BJ (cell line): ENCODE measurements at regions not wholly inside any gene's neighbourhood (a gene's known extent, or its start where the extent isn't known, plus 50 kb on each side); places are given as distances from the start of the nearest gene placed in this dataset.

Source experiments
- CTCF ChIA-PET: fragments of 350-600 bp; formaldehyde crosslinking; extraction: SDS; loops from one replicate; lab custom pipeline; 2021; ENCODE audit warnings: antibody characterized with exemption, inconsistent platforms; lab: Yijun Ruan, JAX
- POLR2A ChIA-PET: fragments of 300-600 bp; sonication (Branson Sonifier 250); formaldehyde crosslinking; extraction: SDS; loops from one replicate; lab custom pipeline; 2021; ENCODE audit warnings: antibody characterized with exemption; lab: Charles Lee
- DNase-seq: peaks from one replicate; pipeline ENCODE4 v3.0.0-alpha.2; 2011; ENCODE audit warnings: low read depth
- H3K27me3 ChIP-seq: 2 replicates; pipeline ENCODE4 v1.6.0; 2011; ENCODE audit warnings: low read length; ENCODE audit not compliant: control insufficient read depth, insufficient read depth
- H3K36me3 ChIP-seq: 2 replicates; pipeline ENCODE4 v1.5.1; 2011; ENCODE audit warnings: low read length; ENCODE audit not compliant: control insufficient read depth, insufficient read depth
- H3K4me3 ChIP-seq: 2 replicates; pipeline ENCODE4 v1.5.1; 2011; ENCODE audit warnings: low read depth, mild to moderate bottlenecking, control low read depth, low read length
- CTCF ChIP-seq: IDR thresholded peaks from 2 replicates; pipeline ENCODE4 v1.5.1; 2011; ENCODE audit warnings: low read depth, mild to moderate bottlenecking, control low read depth, inconsistent platforms, low read length, moderate library complexity; ENCODE audit not compliant: insufficient read depth

GRCh38 chr14:43449291-43449690 lies 1057.8 kb downstream of the FSCB start:
- no peaks in the 10 kb centered on the region for H3K36me3 ChIP-seq
- ChIA-PET CTCF (no interaction called here), POLR2A (no interaction called here)
- H3K4me3 ChIP-seq, result no peak overlapping the region
- no peak for DNase-seq
- TF ChIP-seq CTCF, result no peak
- no peaks in the 10 kb centered on the region for H3K27me3 ChIP-seq

GRCh38 chr14:43438056-43438455 lies 1069.0 kb downstream of the FSCB start:
- H3K27me3 ChIP-seq, result no peaks in the 10 kb centered on the region
- CTCF ChIA-PET, result no interaction called here
- POLR2A ChIA-PET, result no interaction called here
- no peak overlapping the region for H3K4me3 ChIP-seq
- H3K36me3 ChIP-seq, result no peaks in the 10 kb centered on the region
- TF ChIP-seq CTCF, result no peak
- no peak for DNase-seq

GRCh38 chr14:43418324-43418723 lies 1088.8 kb downstream of the FSCB start:
- DNase-seq, result no peak
- Histone ChIP-seq H3K27me3 (no peaks in the 10 kb centered on the region), H3K36me3 (no peaks in the 10 kb centered on the region), H3K4me3 (no peak overlapping the region)
- ChIA-PET POLR2A (no interaction called here), CTCF (no interaction called here)
- TF ChIP-seq CTCF, result no peak

GRCh38 chr14:43413084-43413483 lies 1094.0 kb downstream of the FSCB start:
- H3K36me3 ChIP-seq, result no peaks in the 10 kb centered on the region
- H3K27me3 ChIP-seq, result no peaks in the 10 kb centered on the region
- ChIA-PET POLR2A (no interaction called here), CTCF (no interaction called here)
- no peak for TF ChIP-seq CTCF
- DNase-seq, result no peak
- H3K4me3 ChIP-seq, result no peak overlapping the region

- no peaks in the 10 kb centered on the region for H3K36me3 ChIP-seq
- POLR2A ChIA-PET, result no interaction called here
- CTCF ChIA-PET, result no interaction called here
- no peaks in the 10 kb centered on the region for H3K27me3 ChIP-seq
- DNase-seq, result no peak
- no peak for TF ChIP-seq CTCF
- no peak overlapping the region for H3K4me3 ChIP-seq
Measured at GRCh38 chr14:43411841-43412240, 1095.2 kb downstream of the FSCB start.
